A549 (cell line): ENCODE measurements at regions not wholly inside any gene's neighbourhood (a gene's known extent, or its start where the extent isn't known, plus 50 kb on each side); places are given as distances from the start of the nearest gene placed in this dataset.

Experiments used
- ATAC-seq, 2 experiments: fragments of 200-7000 bp in 1 of 2; fragments of >200 bp in 1 of 2; cut with Nextera tagmentation in 1 of 2; cut with Tn5 transposase in 1 of 2; 3 replicates each; pipeline versions ENCODE4 v1.8.0 to v1.9.1; 2018 to 2020; ENCODE audit warnings: mild to moderate bottlenecking in 1 of 2, moderate library complexity in 1 of 2
- CTCF ChIA-PET: fragments of 300-600 bp; sonication (Branson Sonifier 250); formaldehyde crosslinking; extraction: SDS; loops from one replicate; lab custom pipeline; 2021; ENCODE audit warnings: antibody characterized with exemption, inconsistent platforms; lab: Yijun Ruan, JAX
- POLR2A ChIA-PET: fragments of 350-600 bp; formaldehyde crosslinking; extraction: SDS; loops from one replicate; lab custom pipeline; 2021; ENCODE audit warnings: antibody characterized with exemption, inconsistent platforms; lab: Yijun Ruan, JAX
- DNase-seq, 2 experiments: peaks; one replicate each; pipeline versions ENCODE4 v3.0.0 to v3.0.0-alpha.2; 2011 to 2016; ENCODE audit warnings: low read depth in 1 of 2, low spot score in 1 of 2
- FAIRE-seq: peaks from 2 replicates; lab custom pipeline; 2011; peaks lifted over from hg19 to GRCh38; lab: Jason Lieb, UNC
- H3K27ac ChIP-seq, 2 experiments: fragments of >200 bp; sonication (Bioruptor Twin); formaldehyde crosslinking; 3 replicates each; pipeline ENCODE4 v1.5.1; 2016 to 2017
- H3K4me1 ChIP-seq: fragments of >200 bp; sonication (Bioruptor Twin); formaldehyde crosslinking; 3 replicates; pipeline ENCODE4 v1.6.1; 2016
- H3K4me2 ChIP-seq: fragments of >200 bp; sonication (Bioruptor Twin); formaldehyde crosslinking; 3 replicates; pipeline ENCODE4 v1.6.1; 2016
- H3K4me3 ChIP-seq: fragments of >200 bp; sonication (Bioruptor Twin); formaldehyde crosslinking; 3 replicates; pipeline ENCODE4 v1.5.1; 2016
- H3K9me3 ChIP-seq: fragments of >200 bp; sonication (Bioruptor Twin); formaldehyde crosslinking; 3 replicates; pipeline ENCODE4 v1.6.1; 2016
- CBX2 ChIP-seq: fragments of 200-600 bp; sonication (generic); IDR thresholded peaks from 2 replicates; pipeline ENCODE4 v1.6.1; 2016; ENCODE audit warnings: low read depth, mild to moderate bottlenecking, borderline replicate concordance
- CBX8 ChIP-seq: fragments of 200-600 bp; sonication (generic); IDR thresholded peaks from 2 replicates; pipeline ENCODE4 v1.6.1; 2016
- CHD2 ChIP-seq: fragments of 150-350 bp; IDR thresholded peaks from 2 replicates; pipeline ENCODE4 v1.6.1; 2014; ENCODE audit warnings: low read length; ENCODE audit not compliant: partially characterized antibody
- CHD4 ChIP-seq: fragments of 200-600 bp; sonication (generic); IDR thresholded peaks from 2 replicates; pipeline ENCODE4 v1.6.1; 2016; ENCODE audit warnings: antibody characterized with exemption, mild to moderate bottlenecking, borderline replicate concordance
- CTCF ChIP-seq: fragments of >200 bp; sonication (Bioruptor Twin); formaldehyde crosslinking; IDR thresholded peaks from 3 replicates; pipeline ENCODE4 v1.5.1; 2016
- EHF ChIP-seq: fragments of 250-450 bp; sonication (Bioruptor Pico); IDR thresholded peaks from 2 replicates; pipeline ENCODE4 v1.5.0; 2020; ENCODE audit warnings: mild to moderate bottlenecking
- EHMT2 ChIP-seq: fragments of 200-600 bp; sonication (generic); IDR thresholded peaks from 2 replicates; pipeline ENCODE4 v1.6.1; 2016; ENCODE audit warnings: antibody characterized with exemption, low read depth, mild to moderate bottlenecking, moderate library complexity
- EP300 ChIP-seq, 2 experiments: fragments of >200 bp; sonication (Bioruptor Twin); formaldehyde crosslinking; IDR thresholded peaks; 2 replicates in 1 of 2; 3 replicates in 1 of 2; pipeline ENCODE4 v1.6.1; 2016 to 2017
- FOSL2 ChIP-seq, 2 experiments: fragments of 450-650 bp in 1 of 2; fragments of >200 bp in 1 of 2; sonication (Bioruptor Twin) in 1 of 2; formaldehyde crosslinking; IDR thresholded peaks; 2 replicates each; pipeline versions ENCODE4 v1.5.0 to v1.6.1; 2016 to 2020; ENCODE audit warnings: mild to moderate bottlenecking in 1 of 2, moderate library complexity in 1 of 2
- FOXS1 ChIP-seq: fragments of 250-450 bp; sonication (Bioruptor Pico); IDR thresholded peaks from 2 replicates; pipeline ENCODE4 v1.5.0; 2020; ENCODE audit warnings: mild to moderate bottlenecking, moderate library complexity
- HDAC2 ChIP-seq: fragments of 200-600 bp; sonication (generic); IDR thresholded peaks from 2 replicates; pipeline ENCODE4 v1.6.1; 2016
- HMGXB4 ChIP-seq: fragments of 250-450 bp; sonication (Bioruptor Pico); IDR thresholded peaks from 2 replicates; pipeline ENCODE4 v1.5.0; 2021; ENCODE audit warnings: mild to moderate bottlenecking, moderate library complexity, borderline replicate concordance
- HOXB5 ChIP-seq: fragments of 250-450 bp; sonication (Bioruptor Pico); IDR thresholded peaks from 2 replicates; pipeline ENCODE4 v1.5.0; 2020; ENCODE audit warnings: mild to moderate bottlenecking, moderate library complexity
- JUN ChIP-seq, 2 experiments: fragments of >200 bp; sonication (Bioruptor Twin); formaldehyde crosslinking; IDR thresholded peaks; 2 replicates in 1 of 2; 3 replicates in 1 of 2; pipeline ENCODE4 v1.6.1; 2016 to 2017
- JUNB ChIP-seq: fragments of >200 bp; sonication (Bioruptor Twin); formaldehyde crosslinking; IDR thresholded peaks from 2 replicates; pipeline ENCODE4 v1.6.1; 2016
- MAFK ChIP-seq: fragments of 450-650 bp; IDR thresholded peaks from 2 replicates; pipeline ENCODE4 v1.6.1; 2014; ENCODE audit not compliant: partially characterized antibody
- MYC ChIP-seq: IDR thresholded peaks from 2 replicates; pipeline ENCODE4 v1.6.1; 2012; ENCODE audit warnings: mild to moderate bottlenecking, inconsistent platforms, low read length, improper control_type of control experiment, borderline replicate concordance
- NFE2L2 ChIP-seq: fragments of 150-350 bp; conservative IDR thresholded peaks from 2 replicates; pipeline ENCODE4 v1.6.1; 2014; ENCODE audit warnings: low read length
- NPAS2 ChIP-seq: fragments of 250-450 bp; sonication (Bioruptor Pico); IDR thresholded peaks from 2 replicates; pipeline ENCODE4 v1.8.0; 2022; ENCODE audit warnings: mild to moderate bottlenecking, moderate library complexity, borderline replicate concordance
- NR3C1 ChIP-seq: fragments of >200 bp; sonication (Bioruptor Twin); formaldehyde crosslinking; IDR thresholded peaks from 3 replicates; pipeline ENCODE4 v1.6.1; 2017
- POLR2A ChIP-seq: IDR thresholded peaks from 2 replicates; pipeline ENCODE4 v1.6.1; 2012; ENCODE audit warnings: mild to moderate bottlenecking, low read length
- POLR2AphosphoS2 ChIP-seq: conservative IDR thresholded peaks from 2 replicates; pipeline ENCODE4 v1.6.1; 2012; ENCODE audit warnings: low read length, improper control_type of control experiment, inconsistent platforms
- RARB ChIP-seq: fragments of 250-450 bp; sonication (Bioruptor Pico); IDR thresholded peaks from 2 replicates; pipeline ENCODE4 v1.8.0; 2021; ENCODE audit warnings: mild to moderate bottlenecking, moderate library complexity
- RCOR1 ChIP-seq: fragments of 150-350 bp; IDR thresholded peaks from 2 replicates; pipeline ENCODE4 v1.6.1; 2014; ENCODE audit warnings: antibody characterized with exemption, low read length, low read depth
- WGBS: methylation state at CpG from one replicate; pipeline ENCODE4 v1.1.6; 2017; ENCODE audit errors: missing lambda C conversion rate; 5-methylcytosine and 5-hydroxymethylcytosine counted together
- TF ChIP-seq, protein P1 (sequence below): IDR thresholded peaks from 2 replicates; pipeline ENCODE4 v1.6.1; 2012
- TF ChIP-seq, protein P2 (sequence below): fragments of >200 bp; sonication (Bioruptor Twin); formaldehyde crosslinking; IDR thresholded peaks from 3 replicates; pipeline ENCODE4 v1.6.1; 2016
- TF ChIP-seq, protein P3 (sequence below): IDR thresholded peaks from 2 replicates; pipeline ENCODE4 v1.6.1; 2012; ENCODE audit warnings: low read depth, borderline replicate concordance

DNA sequence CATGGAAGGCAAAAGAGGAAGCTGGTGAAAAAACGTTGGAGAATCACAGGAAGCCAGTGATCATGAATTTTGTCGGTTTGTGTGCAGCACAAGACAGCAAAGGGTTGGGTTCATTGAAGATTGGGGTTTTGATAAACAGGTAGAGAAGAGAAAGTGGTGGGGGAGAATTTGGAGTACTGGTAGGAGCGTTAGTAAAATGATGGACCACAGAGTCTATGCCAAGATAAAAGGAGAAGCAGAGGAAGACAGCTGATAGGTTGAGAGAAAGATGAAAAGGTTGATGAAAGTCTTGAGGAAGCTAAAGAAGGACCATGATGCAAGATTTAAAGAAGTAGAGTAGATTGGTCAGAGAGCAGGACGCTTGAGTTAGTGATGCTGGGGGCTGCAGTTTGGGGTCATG is 156.8 kb upstream of the POU3F1 start:
- Histone ChIP-seq H3K4me2 (no peak overlapping the region), H3K27ac (no peak overlapping the region), H3K9me3 (no peaks in the 10 kb centered on the region), H3K4me1 (no peaks in the 10 kb centered on the region), H3K4me3 (no peak overlapping the region)
- WGBS, result under 1% methylated on average over 4 of the region's 4 CpGs
- TF ChIP-seq JUN (IDR thresholded peaks at IDR 0.05) (no peak), CHD2 (no peak), MAFK (no peak), POLR2AphosphoS2 (no peak), CTCF (no peak), RCOR1 (no peak), EHMT2 (no peak), NR3C1 (no peak), FOSL2 (IDR thresholded peaks at IDR 0.05) (no peak), FOSL2 (CRISPR knock-in tag; IDR thresholded peaks at IDR 0.05) (no peak), NFE2L2 (no peak), RARB (CRISPR knock-in tag) (no peak), HOXB5 (CRISPR knock-in tag) (no peak), HDAC2 (no peak), JUNB (no peak)
- TF ChIP-seq, protein P1, sequence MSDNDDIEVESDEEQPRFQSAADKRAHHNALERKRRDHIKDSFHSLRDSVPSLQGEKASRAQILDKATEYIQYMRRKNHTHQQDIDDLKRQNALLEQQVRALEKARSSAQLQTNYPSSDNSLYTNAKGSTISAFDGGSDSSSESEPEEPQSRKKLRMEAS, result no peak
- TF ChIP-seq, protein P2, sequence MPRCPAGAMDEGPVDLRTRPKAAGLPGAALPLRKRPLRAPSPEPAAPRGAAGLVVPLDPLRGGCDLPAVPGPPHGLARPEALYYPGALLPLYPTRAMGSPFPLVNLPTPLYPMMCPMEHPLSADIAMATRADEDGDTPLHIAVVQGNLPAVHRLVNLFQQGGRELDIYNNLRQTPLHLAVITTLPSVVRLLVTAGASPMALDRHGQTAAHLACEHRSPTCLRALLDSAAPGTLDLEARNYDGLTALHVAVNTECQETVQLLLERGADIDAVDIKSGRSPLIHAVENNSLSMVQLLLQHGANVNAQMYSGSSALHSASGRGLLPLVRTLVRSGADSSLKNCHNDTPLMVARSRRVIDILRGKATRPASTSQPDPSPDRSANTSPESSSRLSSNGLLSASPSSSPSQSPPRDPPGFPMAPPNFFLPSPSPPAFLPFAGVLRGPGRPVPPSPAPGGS, result no peak
- no peak for DNase-seq
- ChIA-PET CTCF (no interaction called here), POLR2A (no interaction called here)
- ATAC-seq, result no peak
- no peak for FAIRE-seq

DNA sequence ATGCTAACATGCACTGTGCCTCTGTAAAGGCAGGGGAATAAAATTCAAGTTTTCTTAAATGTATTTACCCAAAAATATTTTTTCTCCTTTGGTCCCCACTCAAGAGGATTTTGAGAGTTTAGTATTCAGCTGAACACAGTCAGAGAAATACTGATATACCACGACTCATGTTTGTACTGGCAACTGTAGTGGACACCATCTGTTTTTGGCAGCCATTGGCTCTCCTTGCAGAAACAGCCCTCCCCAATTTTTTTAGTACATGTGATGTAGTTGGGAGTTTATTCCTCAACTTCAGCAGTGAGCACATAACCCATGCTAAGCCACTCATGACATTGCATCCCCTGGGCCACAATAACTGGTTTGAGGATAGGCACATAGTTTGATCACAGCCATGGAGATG is 154.8 kb upstream of the POU3F1 start:
- no peak overlapping the region for H3K4me2 ChIP-seq
- H3K4me1 ChIP-seq, result no peaks in the 10 kb centered on the region
- DNase-seq, result no peak
- CTCF ChIA-PET, result no interaction called here
- H3K4me3 ChIP-seq, result no peak overlapping the region
- POLR2A ChIA-PET, result no interaction called here
- no peaks in the 10 kb centered on the region for H3K9me3 ChIP-seq
- FAIRE-seq, result no peak
- ATAC-seq, result no peak
- 0% methylated on average over 1 of the region's 1 CpG for WGBS
- TF ChIP-seq NFE2L2 (no peak), HMGXB4 (CRISPR knock-in tag) (no peak), CHD4 (no peak), EP300 (IDR thresholded peaks at IDR 0.05) (no peak), EHF (CRISPR knock-in tag) (no peak)
- no peak overlapping the region for H3K27ac ChIP-seq

DNA sequence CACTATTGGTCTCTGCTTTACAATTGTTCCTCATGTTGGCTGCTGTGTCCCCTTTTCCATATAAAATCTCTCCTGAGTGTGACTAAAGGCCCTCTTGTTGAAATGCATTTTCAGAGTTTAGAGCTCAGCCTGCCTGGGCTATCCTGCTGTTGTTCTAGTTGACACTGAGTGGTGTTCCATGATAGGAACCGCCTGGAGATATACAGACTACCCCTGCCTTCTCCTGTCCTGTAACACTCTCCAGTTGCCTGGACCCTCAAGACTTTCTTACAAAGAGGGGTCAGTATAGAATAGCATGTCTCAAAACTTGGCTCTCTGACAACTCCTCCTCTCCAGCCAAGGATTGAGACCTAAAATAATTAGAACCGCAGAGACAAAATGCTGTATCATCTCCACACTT is 152.0 kb upstream of the POU3F1 start:
- ChIA-PET CTCF (no interaction called here), POLR2A (no interaction called here)
- TF ChIP-seq POLR2A (no peak), CTCF (no peak), MYC (no peak), NPAS2 (no peak), CBX8 (no peak), CBX2 (no peak), FOXS1 (CRISPR knock-in tag) (no peak)
- TF ChIP-seq, protein P3, sequence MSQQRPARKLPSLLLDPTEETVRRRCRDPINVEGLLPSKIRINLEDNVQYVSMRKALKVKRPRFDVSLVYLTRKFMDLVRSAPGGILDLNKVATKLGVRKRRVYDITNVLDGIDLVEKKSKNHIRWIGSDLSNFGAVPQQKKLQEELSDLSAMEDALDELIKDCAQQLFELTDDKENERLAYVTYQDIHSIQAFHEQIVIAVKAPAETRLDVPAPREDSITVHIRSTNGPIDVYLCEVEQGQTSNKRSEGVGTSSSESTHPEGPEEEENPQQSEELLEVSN, result no peak
- DNase-seq (no peak), FAIRE-seq (no peak), ATAC-seq (no peak)
- Histone ChIP-seq H3K9me3 (no peaks in the 10 kb centered on the region), H3K4me3 (no peak overlapping the region), H3K4me1 (no peaks in the 10 kb centered on the region), H3K27ac (no peak overlapping the region), H3K4me2 (no peak overlapping the region)
- 69% methylated on average over 2 of the region's 2 CpGs for WGBS
